ENCODE measurements at regions not wholly inside any gene's neighbourhood (a gene's known extent, or its start where the extent isn't known, plus 50 kb on each side); places are given as distances from the start of the nearest gene placed in this dataset.

DNA sequence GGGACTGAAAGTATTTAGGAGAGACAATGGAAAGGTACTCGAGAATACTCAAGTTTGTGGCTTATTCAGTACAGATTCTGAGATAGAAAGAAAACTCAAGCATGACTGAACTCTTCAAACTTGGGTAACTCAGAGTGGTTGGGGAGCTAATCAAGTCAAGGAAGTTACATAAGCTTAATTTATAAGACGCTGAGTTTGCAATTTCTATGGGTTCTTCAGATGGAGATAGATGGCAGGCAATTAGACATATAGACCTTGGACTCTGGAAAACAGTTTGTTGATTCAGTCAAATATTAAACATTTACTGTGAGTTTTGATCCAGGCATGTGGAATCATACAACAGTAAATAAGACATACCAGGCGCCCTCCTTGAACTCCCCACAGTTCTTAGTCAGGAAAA is 1749.9 kb upstream of the TENM3 start:
- TF ChIP-seq, protein P1, sequence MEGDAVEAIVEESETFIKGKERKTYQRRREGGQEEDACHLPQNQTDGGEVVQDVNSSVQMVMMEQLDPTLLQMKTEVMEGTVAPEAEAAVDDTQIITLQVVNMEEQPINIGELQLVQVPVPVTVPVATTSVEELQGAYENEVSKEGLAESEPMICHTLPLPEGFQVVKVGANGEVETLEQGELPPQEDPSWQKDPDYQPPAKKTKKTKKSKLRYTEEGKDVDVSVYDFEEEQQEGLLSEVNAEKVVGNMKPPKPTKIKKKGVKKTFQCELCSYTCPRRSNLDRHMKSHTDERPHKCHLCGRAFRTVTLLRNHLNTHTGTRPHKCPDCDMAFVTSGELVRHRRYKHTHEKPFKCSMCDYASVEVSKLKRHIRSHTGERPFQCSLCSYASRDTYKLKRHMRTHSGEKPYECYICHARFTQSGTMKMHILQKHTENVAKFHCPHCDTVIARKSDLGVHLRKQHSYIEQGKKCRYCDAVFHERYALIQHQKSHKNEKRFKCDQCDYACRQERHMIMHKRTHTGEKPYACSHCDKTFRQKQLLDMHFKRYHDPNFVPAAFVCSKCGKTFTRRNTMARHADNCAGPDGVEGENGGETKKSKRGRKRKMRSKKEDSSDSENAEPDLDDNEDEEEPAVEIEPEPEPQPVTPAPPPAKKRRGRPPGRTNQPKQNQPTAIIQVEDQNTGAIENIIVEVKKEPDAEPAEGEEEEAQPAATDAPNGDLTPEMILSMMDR (IDR thresholded peaks at IDR 0.05), result no peak
- TF ChIP-seq POLR2A (IDR thresholded peaks at IDR 0.05) (no peak), EP300 (IDR thresholded peaks at IDR 0.05) (no peak)
